Vagina (tissue), 2 donors: ENCODE measurements at regions not wholly inside any gene's neighbourhood (a gene's known extent, or its start where the extent isn't known, plus 50 kb on each side); places are given as distances from the start of the nearest gene placed in this dataset.

ENCODE experiments used
- DNase-seq, 2 donors: peaks; one replicate each; pipeline ENCODE4 v3.0.0-alpha.2; 2017; ENCODE audit errors: extremely low spot score in 2 of 2
- H3K27ac ChIP-seq: fragments of 200-600 bp; sonication (generic); one replicate; pipeline ENCODE4 v1.5.1; 2019
- H3K27me3 ChIP-seq: fragments of 200-600 bp; sonication (generic); one replicate; pipeline ENCODE4 v1.5.1; 2019
- H3K36me3 ChIP-seq, 2 donors: fragments of 200-600 bp; sonication (generic); one replicate each; pipeline ENCODE4 v1.5.1; 2017 to 2019
- H3K4me1 ChIP-seq: fragments of 200-600 bp; sonication (generic); one replicate; pipeline ENCODE4 v1.5.1; 2019
- H3K4me3 ChIP-seq, 2 donors: fragments of 200-600 bp; sonication (generic); 1 replicate in 1 of 2; 2 replicates in 1 of 2; pipeline ENCODE4 v1.5.1; 2016 to 2019
- H3K9me3 ChIP-seq: fragments of 200-600 bp; sonication (generic); one replicate; pipeline ENCODE4 v1.5.1; 2019
- POLR2A ChIP-seq, 2 donors: fragments of 450-650 bp; IDR thresholded peaks; one replicate each; pipeline ENCODE4 v1.6.1; 2017; ENCODE audit warnings: antibody characterized with exemption in 2 of 2, mild to moderate bottlenecking in 2 of 2, moderate library complexity in 2 of 2
- POLR2AphosphoS5 ChIP-seq, 2 donors: sonication (generic); formaldehyde crosslinking; IDR thresholded peaks; one replicate each; pipeline ENCODE4 v1.9.0; 2017; ENCODE audit warnings: antibody characterized with exemption in 2 of 2, mild to moderate bottlenecking in 2 of 2, low read depth in 1 of 2; ENCODE audit not compliant: insufficient read depth in 1 of 2
- intact Hi-C: fragments of 100-400 bp; cut with DNase I; formaldehyde crosslinking; loops from one replicate; pipeline ENCODE4 v1.15.1; 2023
- TF ChIP-seq, protein P1 (sequence below), 3 experiments: fragments of 450-650 bp in 2 of 3; fragments of 200-600 bp in 1 of 3; sonication (generic) in 1 of 3; IDR thresholded peaks; one replicate each; pipeline ENCODE4 v1.5.1; 2017 to 2019; ENCODE audit warnings: antibody characterized with exemption in 3 of 3, mild to moderate bottlenecking in 2 of 3, moderate library complexity in 2 of 3

- no peak overlapping the region for H3K27ac ChIP-seq
- H3K4me3 ChIP-seq: no peak overlapping the region
- TF ChIP-seq, protein P1, sequence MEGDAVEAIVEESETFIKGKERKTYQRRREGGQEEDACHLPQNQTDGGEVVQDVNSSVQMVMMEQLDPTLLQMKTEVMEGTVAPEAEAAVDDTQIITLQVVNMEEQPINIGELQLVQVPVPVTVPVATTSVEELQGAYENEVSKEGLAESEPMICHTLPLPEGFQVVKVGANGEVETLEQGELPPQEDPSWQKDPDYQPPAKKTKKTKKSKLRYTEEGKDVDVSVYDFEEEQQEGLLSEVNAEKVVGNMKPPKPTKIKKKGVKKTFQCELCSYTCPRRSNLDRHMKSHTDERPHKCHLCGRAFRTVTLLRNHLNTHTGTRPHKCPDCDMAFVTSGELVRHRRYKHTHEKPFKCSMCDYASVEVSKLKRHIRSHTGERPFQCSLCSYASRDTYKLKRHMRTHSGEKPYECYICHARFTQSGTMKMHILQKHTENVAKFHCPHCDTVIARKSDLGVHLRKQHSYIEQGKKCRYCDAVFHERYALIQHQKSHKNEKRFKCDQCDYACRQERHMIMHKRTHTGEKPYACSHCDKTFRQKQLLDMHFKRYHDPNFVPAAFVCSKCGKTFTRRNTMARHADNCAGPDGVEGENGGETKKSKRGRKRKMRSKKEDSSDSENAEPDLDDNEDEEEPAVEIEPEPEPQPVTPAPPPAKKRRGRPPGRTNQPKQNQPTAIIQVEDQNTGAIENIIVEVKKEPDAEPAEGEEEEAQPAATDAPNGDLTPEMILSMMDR (IDR thresholded peaks at IDR 0.05): no peak
- no peak for TF ChIP-seq POLR2A (IDR thresholded peaks at IDR 0.05)
- TF ChIP-seq POLR2AphosphoS5 (IDR thresholded peaks at IDR 0.05; ENCODE audit: insufficient read depth in 1 of 2, low read depth in 1 of 2): no peak
- intact Hi-C loops: no loop called here
- no peaks in the 10 kb centered on the region for H3K27me3 ChIP-seq
- no peaks in the 10 kb centered on the region for H3K4me1 ChIP-seq
- peaks cover 5% of the 10 kb centered on the region for H3K9me3 ChIP-seq
- no peaks in the 10 kb centered on the region for H3K36me3 ChIP-seq
- DNase-seq: no peak
Measured at GRCh38 chr7:414681-415560, 104.7 kb downstream of the PDGFA start.

- H3K27ac ChIP-seq: no peak overlapping the region
- peaks cover 5% of the 10 kb centered on the region for H3K9me3 ChIP-seq
- H3K36me3 ChIP-seq: no peaks in the 10 kb centered on the region
- H3K4me1 ChIP-seq: no peaks in the 10 kb centered on the region
- no peak for DNase-seq
- H3K27me3 ChIP-seq: no peaks in the 10 kb centered on the region
- intact Hi-C loops: no loop called here
- H3K4me3 ChIP-seq: no peak overlapping the region
- TF ChIP-seq POLR2AphosphoS5 (IDR thresholded peaks at IDR 0.05; ENCODE audit: insufficient read depth in 1 of 2, low read depth in 1 of 2): no peak
- TF ChIP-seq, protein P1 (IDR thresholded peaks at IDR 0.05): no peak
- no peak for TF ChIP-seq POLR2A (IDR thresholded peaks at IDR 0.05)
Measured at GRCh38 chr7:415646-416525, 103.8 kb downstream of the PDGFA start.

- no peak overlapping the region for H3K4me3 ChIP-seq
- no peak for TF ChIP-seq POLR2A (IDR thresholded peaks at IDR 0.05)
- TF ChIP-seq POLR2AphosphoS5 (IDR thresholded peaks at IDR 0.05; ENCODE audit: insufficient read depth in 1 of 2, low read depth in 1 of 2): no peak
- no peaks in the 10 kb centered on the region for H3K27me3 ChIP-seq
- H3K36me3 ChIP-seq: no peaks in the 10 kb centered on the region
- peaks cover 5% of the 10 kb centered on the region for H3K9me3 ChIP-seq
- intact Hi-C loops: no loop called here
- DNase-seq: no peak
- no peaks in the 10 kb centered on the region for H3K4me1 ChIP-seq
- H3K27ac ChIP-seq: no peak overlapping the region
Measured at GRCh38 chr7:416761-417624, 102.7 kb downstream of the PDGFA start.

GRCh38 chr7:417625-417889 lies 102.1 kb downstream of the PDGFA start:
- H3K36me3 ChIP-seq: no peaks in the 10 kb centered on the region
- H3K27ac ChIP-seq: no peak overlapping the region
- no peak overlapping the region for H3K4me3 ChIP-seq
- intact Hi-C loops: no loop called here
- DNase-seq: no peak
- H3K27me3 ChIP-seq: no peaks in the 10 kb centered on the region
- TF ChIP-seq, protein P1 (IDR thresholded peaks at IDR 0.05): no peak
- TF ChIP-seq POLR2AphosphoS5 (IDR thresholded peaks at IDR 0.05; ENCODE audit: insufficient read depth in 1 of 2, low read depth in 1 of 2): no peak
- no peak for TF ChIP-seq POLR2A (IDR thresholded peaks at IDR 0.05)
- H3K4me1 ChIP-seq: no peaks in the 10 kb centered on the region
- H3K9me3 ChIP-seq: peaks cover 5% of the 10 kb centered on the region

GRCh38 chr7:417973-418601 lies 101.6 kb downstream of the PDGFA start:
- TF ChIP-seq POLR2AphosphoS5 (IDR thresholded peaks at IDR 0.05; ENCODE audit: insufficient read depth in 1 of 2, low read depth in 1 of 2): no peak
- Histone ChIP-seq H3K27ac (no peak overlapping the region), H3K4me1 (no peaks in the 10 kb centered on the region), H3K27me3 (no peaks in the 10 kb centered on the region), H3K36me3 (no peaks in the 10 kb centered on the region), H3K4me3 (no peak overlapping the region), H3K9me3 (peaks cover 5% of the 10 kb centered on the region)
- DNase-seq: no peak
- intact Hi-C loops: no loop called here
